Activated CD8-positive, alpha-beta memory T cell treated with anti-CD3 and anti-CD28 coated beads, Interleukin-2, amount 50 U/mL, for 48 hours (primary cell): ENCODE measurements at regions not wholly inside any gene's neighbourhood (a gene's known extent, or its start where the extent isn't known, plus 50 kb on each side); places are given as distances from the start of the nearest gene placed in this dataset.

Source experiments
- DNase-seq: peaks from one replicate; pipeline ENCODE4 v3.0.0-alpha.2; 2020

- no peak for DNase-seq
These were observed 160.9 kb downstream of the SMIM20 start for GRCh38 chr4:26074712-26075430.

GRCh38 chr4:26075583-26075982 lies 161.6 kb downstream of the SMIM20 start:
- DNase-seq, result no peak

- no peak for DNase-seq
These were observed 162.1 kb downstream of the SMIM20 start for GRCh38 chr4:26076000-26076587.

GRCh38 chr4:26076896-26077295 lies 162.9 kb downstream of the SMIM20 start:
- no peak for DNase-seq

- no peak for DNase-seq
These were observed 163.7 kb downstream of the SMIM20 start for GRCh38 chr4:26077756-26078155.

- no peak for DNase-seq
These were observed 167.0 kb downstream of the SMIM20 start for GRCh38 chr4:26080870-26081628.

- no peak for DNase-seq
These were observed 167.9 kb downstream of the SMIM20 start for GRCh38 chr4:26081795-26082498.

- DNase-seq, result no peak
These were observed 168.5 kb downstream of the SMIM20 start for GRCh38 chr4:26082565-26082964.

GRCh38 chr4:26083987-26084386 lies 170.0 kb downstream of the SMIM20 start:
- DNase-seq, result no peak

GRCh38 chr4:26084414-26084813 lies 170.4 kb downstream of the SMIM20 start:
- DNase-seq, result no peak

GRCh38 chr4:26085551-26085950 lies 171.5 kb downstream of the SMIM20 start:
- DNase-seq, result no peak

GRCh38 chr4:26086621-26087441 lies 172.8 kb downstream of the SMIM20 start:
- DNase-seq, result no peak

- DNase-seq, result no peak
These were observed 174.5 kb downstream of the SMIM20 start for GRCh38 chr4:26088433-26088928.

- DNase-seq, result no peak
These were observed 179.5 kb downstream of the SMIM20 start for GRCh38 chr4:26093551-26093950.

- no peak for DNase-seq
These were observed 180.1 kb downstream of the SMIM20 start for GRCh38 chr4:26094076-26094475.

- no peak for DNase-seq
These were observed 180.9 kb downstream of the SMIM20 start for GRCh38 chr4:26094911-26095310.

- DNase-seq, result no peak
These were observed 185.9 kb downstream of the SMIM20 start for GRCh38 chr4:26099967-26100366.

- DNase-seq, result no peak
These were observed 187.0 kb downstream of the SMIM20 start for GRCh38 chr4:26101011-26101410.

GRCh38 chr4:26104056-26104685 lies 190.2 kb downstream of the SMIM20 start:
- DNase-seq, result no peak

GRCh38 chr4:26105337-26105736 lies 191.3 kb downstream of the SMIM20 start:
- no peak for DNase-seq

- no peak for DNase-seq
These were observed 192.0 kb downstream of the SMIM20 start for GRCh38 chr4:26105815-26106699.
